ENCODE measurements at regions not wholly inside any gene's neighbourhood (a gene's known extent, or its start where the extent isn't known, plus 50 kb on each side); places are given as distances from the start of the nearest gene placed in this dataset.
"Not testable (repeated sequence)": the region's sequence is repeated elsewhere in the genome, so short reads cannot be mapped to it uniquely, and the experiment has no call there.

DNA sequence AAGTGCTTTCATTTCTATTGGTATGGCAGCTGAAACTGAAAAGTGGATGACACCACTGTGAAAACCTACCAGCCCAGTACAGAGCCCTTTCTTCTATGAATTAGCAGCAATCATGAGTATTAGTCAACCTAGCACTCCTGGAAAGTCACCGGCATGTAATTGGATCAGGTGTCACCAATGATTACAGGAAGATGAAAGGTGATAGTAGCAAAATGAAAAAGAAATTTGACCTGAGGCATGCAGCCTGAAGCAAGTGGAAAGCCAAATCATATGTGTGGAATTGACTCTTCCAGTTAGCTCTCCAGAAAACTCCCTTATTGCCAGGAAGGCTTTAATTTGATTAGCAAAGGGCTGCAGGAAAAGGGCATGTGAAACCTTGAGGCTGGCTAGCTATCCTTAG is 81.2 kb upstream of the NAA35 start:
- H3K9me3 Mint-ChIP-seq, result no peaks in the 10 kb centered on the region
- intact Hi-C loops (cut with micrococcal nuclease), result no loop called here
- no peak overlapping the region for H3K27ac Mint-ChIP-seq

DNA sequence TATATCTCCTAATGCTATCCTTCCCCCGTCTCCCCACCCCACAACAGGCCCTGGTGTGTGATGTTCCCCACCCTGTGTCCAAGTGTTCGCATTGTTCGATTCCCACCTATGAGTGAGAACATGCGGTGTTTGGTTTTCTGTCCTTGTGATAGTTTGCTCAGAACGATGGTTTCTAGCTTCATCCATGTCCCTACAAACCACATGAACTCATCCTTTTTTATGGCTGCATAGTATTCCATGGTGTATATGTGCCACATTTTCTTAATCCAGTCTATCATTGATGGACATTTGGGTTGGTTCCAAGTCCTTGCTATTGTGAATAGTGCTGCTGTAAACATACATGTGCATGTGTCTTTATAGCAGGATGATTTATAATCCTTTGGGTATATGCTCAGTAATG is 79.1 kb upstream of the NAA35 start:
- not testable (repeated sequence) for H3K9me3 Mint-ChIP-seq, H3K27me3 Mint-ChIP-seq, H3K27ac Mint-ChIP-seq

More for the DNA sequence above, 81.2 kb upstream of the NAA35 start:
- H3K36me3 Mint-ChIP-seq (ENCODE audit: low read depth), result no peaks in the 10 kb centered on the region
- no peaks in the 10 kb centered on the region for H3K27me3 Mint-ChIP-seq
- no peak overlapping the region for H3K4me3 Mint-ChIP-seq
- H3K4me1 Mint-ChIP-seq (ENCODE audit: low read depth), result peaks cover 6% of the 10 kb centered on the region

DNA sequence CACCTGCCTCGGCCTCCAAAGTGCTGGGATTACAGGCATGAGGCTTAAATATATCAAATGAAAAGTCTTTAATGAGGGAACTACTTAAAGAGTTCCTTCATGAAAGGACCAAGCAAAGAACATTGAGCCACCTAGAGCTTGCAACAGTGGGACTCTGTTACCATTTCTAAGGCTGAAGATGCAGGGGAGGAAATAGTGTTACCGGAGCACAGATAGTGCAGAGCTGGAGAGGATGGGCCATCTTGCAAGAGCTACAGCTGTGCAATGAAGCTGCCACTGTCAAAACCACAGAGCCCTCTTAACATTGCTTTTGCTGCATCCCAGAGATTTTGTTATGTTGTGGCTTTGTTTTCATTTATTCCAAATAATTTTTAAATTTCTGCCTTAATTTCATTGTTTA is 77.1 kb upstream of the NAA35 start:
- Mint-ChIP-seq H3K36me3 (ENCODE audit: low read depth) (no peaks in the 10 kb centered on the region), H3K4me3 (no peak overlapping the region), H3K27ac (no peak overlapping the region), H3K4me1 (ENCODE audit: low read depth) (peaks cover 6% of the 10 kb centered on the region), H3K9me3 (no peaks in the 10 kb centered on the region), H3K27me3 (no peaks in the 10 kb centered on the region)
- intact Hi-C loops (cut with micrococcal nuclease), result no loop called here

More for the DNA sequence above, 79.1 kb upstream of the NAA35 start:
- H3K4me1 Mint-ChIP-seq (ENCODE audit: low read depth); intact Hi-C loops (cut with micrococcal nuclease); H3K36me3 Mint-ChIP-seq (ENCODE audit: low read depth); H3K4me3 Mint-ChIP-seq: not testable (repeated sequence)

DNA sequence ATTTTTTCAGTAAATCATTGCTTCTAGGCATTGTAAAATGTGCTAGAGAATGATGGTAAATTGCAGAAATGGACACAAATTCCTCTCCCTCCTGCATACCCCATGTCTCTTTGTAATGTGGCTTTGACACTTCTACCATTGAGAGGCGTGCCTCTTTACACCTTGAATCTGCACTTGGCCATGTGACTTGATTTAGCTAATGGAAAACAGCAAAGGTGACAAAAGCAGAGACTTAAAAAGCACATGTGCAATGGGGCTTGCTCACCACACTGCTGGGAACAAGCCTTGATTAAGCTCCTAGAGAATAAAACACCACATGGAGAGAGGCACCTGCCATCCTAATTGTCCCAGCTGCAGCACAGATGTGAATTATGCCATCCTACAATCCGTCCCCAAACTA is 69.9 kb upstream of the NAA35 start:
- Mint-ChIP-seq H3K27ac (no peak overlapping the region), H3K9me3 (no peaks in the 10 kb centered on the region), H3K4me1 (ENCODE audit: low read depth) (no peaks in the 10 kb centered on the region)

DNA sequence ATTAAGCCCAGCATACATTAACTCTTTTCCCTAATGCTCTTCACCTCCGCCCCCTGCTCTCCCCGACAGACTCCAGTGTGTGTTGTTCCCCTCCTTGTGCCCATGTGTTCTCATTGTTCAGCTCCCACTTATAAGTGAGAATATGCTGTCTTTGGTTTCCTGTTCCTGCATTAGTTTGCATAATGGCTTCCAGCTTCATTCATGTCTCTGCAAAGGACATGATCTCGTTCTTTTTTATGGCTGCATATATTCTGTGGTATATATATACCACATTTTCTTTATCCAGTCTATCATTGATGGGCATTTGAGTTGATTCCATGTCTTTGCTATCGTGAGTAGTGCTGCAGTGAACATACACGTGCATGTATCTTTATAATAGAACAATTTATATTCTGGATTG is 69.3 kb upstream of the NAA35 start:
- H3K27me3 Mint-ChIP-seq; intact Hi-C loops (cut with micrococcal nuclease); H3K27ac Mint-ChIP-seq; H3K4me1 Mint-ChIP-seq (ENCODE audit: low read depth); H3K4me3 Mint-ChIP-seq; H3K9me3 Mint-ChIP-seq; H3K36me3 Mint-ChIP-seq (ENCODE audit: low read depth): not testable (repeated sequence)

More for the DNA sequence above, 69.9 kb upstream of the NAA35 start:
- intact Hi-C loops (cut with micrococcal nuclease), result no loop called here
- no peaks in the 10 kb centered on the region for H3K27me3 Mint-ChIP-seq
- no peaks in the 10 kb centered on the region for H3K36me3 Mint-ChIP-seq (ENCODE audit: low read depth)
- no peak overlapping the region for H3K4me3 Mint-ChIP-seq

DNA sequence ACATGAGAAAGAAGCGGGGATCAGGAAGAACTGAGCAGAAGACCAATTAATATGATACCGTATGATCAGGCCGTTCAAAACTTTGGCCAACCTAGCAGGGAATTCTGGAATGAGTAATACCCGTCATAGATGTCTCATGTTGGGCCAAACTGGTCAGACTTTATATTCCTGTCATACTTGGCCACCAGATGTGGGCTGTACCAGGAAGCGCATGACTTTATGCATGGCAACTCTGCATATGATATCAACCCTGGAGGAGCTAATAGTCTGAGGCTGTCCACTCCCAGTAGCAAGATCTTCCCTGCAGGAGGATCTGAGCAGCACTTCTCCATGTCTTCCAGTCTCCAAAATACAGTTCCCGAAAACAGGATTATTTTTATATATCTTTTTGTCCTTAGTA is 68.5 kb upstream of the NAA35 start:
- intact Hi-C loops (cut with micrococcal nuclease), result no loop called here
- H3K27ac Mint-ChIP-seq, result no peak overlapping the region
- H3K27me3 Mint-ChIP-seq, result no peaks in the 10 kb centered on the region
- H3K9me3 Mint-ChIP-seq, result no peaks in the 10 kb centered on the region
- no peaks in the 10 kb centered on the region for H3K36me3 Mint-ChIP-seq (ENCODE audit: low read depth)
- H3K4me1 Mint-ChIP-seq (ENCODE audit: low read depth), result no peaks in the 10 kb centered on the region
- H3K4me3 Mint-ChIP-seq, result no peak overlapping the region

DNA sequence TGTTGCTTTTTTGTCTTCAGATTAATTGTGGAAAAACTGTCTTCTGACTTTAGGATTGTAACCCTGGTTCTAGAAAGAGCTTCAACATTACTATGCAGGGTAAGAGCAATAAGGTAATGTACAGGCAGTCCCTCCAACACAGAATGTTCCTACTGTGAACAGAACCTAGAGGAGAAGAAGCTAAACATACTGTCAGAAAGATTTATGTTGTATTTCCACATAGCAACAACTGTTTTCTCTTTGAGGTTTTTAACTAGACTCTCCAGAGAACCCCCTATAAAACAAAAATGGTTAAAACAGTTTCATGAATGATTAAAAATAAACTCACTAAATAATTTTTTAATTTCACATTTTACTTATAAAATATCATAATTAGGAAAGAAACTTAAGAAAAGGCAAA is 64.3 kb upstream of the NAA35 start:
- H3K27ac Mint-ChIP-seq, result no peak overlapping the region
- no peaks in the 10 kb centered on the region for H3K4me1 Mint-ChIP-seq (ENCODE audit: low read depth)
- no peak overlapping the region for H3K4me3 Mint-ChIP-seq
- H3K9me3 Mint-ChIP-seq, result no peaks in the 10 kb centered on the region
- no peaks in the 10 kb centered on the region for H3K36me3 Mint-ChIP-seq (ENCODE audit: low read depth)
- H3K27me3 Mint-ChIP-seq, result no peaks in the 10 kb centered on the region
- intact Hi-C loops (cut with micrococcal nuclease), result no loop called here

DNA sequence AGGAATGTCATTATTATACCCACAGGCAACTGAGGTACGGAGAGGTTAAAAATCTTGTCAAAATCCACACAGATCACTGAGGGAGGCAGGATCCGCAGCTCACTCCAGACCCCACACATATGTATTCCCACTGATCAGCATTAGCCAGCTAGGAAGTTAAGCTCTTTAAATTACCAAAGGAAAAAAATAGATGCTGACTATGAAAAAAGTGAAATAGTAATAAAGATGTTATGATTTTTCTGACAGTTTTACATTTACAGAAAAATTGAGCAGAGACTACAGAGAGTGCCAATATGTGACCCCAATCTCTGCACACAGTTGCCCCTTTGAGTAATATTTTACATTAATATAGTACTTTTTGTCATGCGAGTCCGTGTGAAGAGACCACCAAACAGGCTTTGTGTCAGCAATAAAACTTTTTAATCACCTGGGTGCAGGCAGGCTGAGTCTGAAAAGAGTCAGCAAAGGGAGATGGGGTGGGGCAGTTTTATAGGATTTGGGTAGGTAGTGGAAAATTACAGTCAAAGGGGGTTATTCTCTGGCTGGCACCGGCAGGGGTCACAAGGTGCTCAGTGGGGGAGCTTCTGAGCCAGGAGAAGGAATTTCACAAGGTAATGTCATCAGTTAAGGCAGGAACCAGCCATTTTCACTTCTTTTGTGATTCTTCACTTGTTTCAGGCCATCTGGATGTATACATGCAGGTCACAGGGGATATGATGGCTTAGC is 61.9 kb upstream of the NAA35 start:
- H3K9me3 Mint-ChIP-seq, result not testable (repeated sequence)

DNA sequence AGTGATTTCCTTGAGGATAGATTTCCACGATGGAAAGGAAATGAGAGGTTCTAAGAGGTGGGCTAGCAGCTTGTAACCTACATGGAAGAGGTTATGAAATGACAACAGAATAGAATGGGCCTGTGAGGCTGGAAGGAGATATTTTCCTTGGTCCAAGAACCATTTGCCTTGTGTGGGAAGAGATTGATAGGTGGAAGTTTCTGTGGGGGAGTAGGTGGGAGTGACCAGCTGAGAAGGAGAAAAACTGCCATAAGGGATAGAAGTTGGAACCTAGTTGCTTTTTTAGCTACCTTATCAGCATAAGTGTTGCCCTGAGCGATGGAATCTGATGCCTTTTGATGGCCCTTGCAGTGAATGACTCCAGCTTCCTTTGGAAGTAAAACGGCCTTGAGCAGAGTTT is 60.4 kb upstream of the NAA35 start:
- H3K9me3 Mint-ChIP-seq, result peaks cover 15% of the 10 kb centered on the region
- H3K27ac Mint-ChIP-seq; H3K4me3 Mint-ChIP-seq; H3K27me3 Mint-ChIP-seq; H3K4me1 Mint-ChIP-seq (ENCODE audit: low read depth); H3K36me3 Mint-ChIP-seq (ENCODE audit: low read depth); intact Hi-C loops (cut with micrococcal nuclease): not testable (repeated sequence)

More for the DNA sequence above, 61.9 kb upstream of the NAA35 start:
- H3K27ac Mint-ChIP-seq; H3K27me3 Mint-ChIP-seq; H3K4me3 Mint-ChIP-seq; intact Hi-C loops (cut with micrococcal nuclease); H3K36me3 Mint-ChIP-seq (ENCODE audit: low read depth); H3K4me1 Mint-ChIP-seq (ENCODE audit: low read depth): not testable (repeated sequence)

DNA sequence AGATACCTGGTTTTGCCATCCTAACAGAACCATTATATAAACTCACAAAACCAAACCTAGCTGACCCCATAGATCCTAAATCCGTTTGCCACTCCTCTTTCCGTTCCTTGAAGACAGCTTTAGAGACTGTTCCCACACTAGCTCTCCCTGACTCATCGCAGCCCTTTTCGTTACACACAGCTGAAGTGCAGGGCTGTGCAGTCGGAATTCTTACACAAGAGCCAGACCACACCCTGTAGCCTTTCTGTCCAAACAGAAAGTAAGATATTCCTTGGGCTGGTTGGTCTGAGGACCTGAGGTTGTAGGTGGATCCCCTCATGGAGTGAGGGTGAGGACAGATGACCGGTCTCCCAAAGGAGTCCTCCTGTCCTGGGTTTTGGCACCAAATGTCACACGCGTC is 56.7 kb upstream of the NAA35 start:
- no peak overlapping the region for H3K27ac Mint-ChIP-seq
- H3K4me3 Mint-ChIP-seq, result no peak overlapping the region
- intact Hi-C loops (cut with micrococcal nuclease), result no loop called here

DNA sequence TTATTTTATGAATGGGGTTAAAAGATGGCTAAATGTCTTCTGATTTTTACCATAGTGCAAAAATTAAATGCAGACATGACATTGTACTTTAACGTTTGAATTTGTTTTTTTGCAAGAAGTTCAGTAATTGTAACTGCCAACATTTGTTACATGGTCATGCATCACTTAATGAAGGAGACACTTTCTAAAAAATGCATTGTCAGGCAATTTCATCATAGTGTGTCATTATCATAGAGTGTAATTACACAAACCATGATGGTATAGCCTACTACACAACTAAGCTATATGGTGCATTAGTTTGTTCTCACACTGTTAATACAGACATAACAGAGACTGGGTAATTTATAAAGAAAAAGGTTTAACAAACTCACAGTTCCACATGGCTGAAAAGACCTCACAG is 50.0 kb upstream of the NAA35 start:
- intact Hi-C loops (cut with micrococcal nuclease), result no loop called here
- Mint-ChIP-seq H3K4me3 (no peak overlapping the region), H3K9me3 (no peaks in the 10 kb centered on the region), H3K36me3 (ENCODE audit: low read depth) (no peaks in the 10 kb centered on the region), H3K27me3 (no peaks in the 10 kb centered on the region), H3K4me1 (ENCODE audit: low read depth) (no peaks in the 10 kb centered on the region), H3K27ac (no peak overlapping the region)

More for the DNA sequence above, 56.7 kb upstream of the NAA35 start:
- Mint-ChIP-seq H3K4me1 (ENCODE audit: low read depth) (no peaks in the 10 kb centered on the region), H3K27me3 (no peaks in the 10 kb centered on the region), H3K36me3 (ENCODE audit: low read depth) (no peaks in the 10 kb centered on the region), H3K9me3 (peaks cover 15% of the 10 kb centered on the region)

Measured in dendritic cell treated with granulocyte-macrophage colony-stimulating factor and Interleukin-4, amounts not matched to agents 40 ng/mL and 50 ng/mL, for 4 days (primary cell).